CD4-positive, alpha-beta T cell treated with Interleukin-15 for 1 hour (primary cell): ENCODE measurements at regions not wholly inside any gene's neighbourhood (a gene's known extent, or its start where the extent isn't known, plus 50 kb on each side); places are given as distances from the start of the nearest gene placed in this dataset.

Source experiments
- DNase-seq: peaks from one replicate; pipeline ENCODE4 v3.0.0-alpha.2; 2020

DNA sequence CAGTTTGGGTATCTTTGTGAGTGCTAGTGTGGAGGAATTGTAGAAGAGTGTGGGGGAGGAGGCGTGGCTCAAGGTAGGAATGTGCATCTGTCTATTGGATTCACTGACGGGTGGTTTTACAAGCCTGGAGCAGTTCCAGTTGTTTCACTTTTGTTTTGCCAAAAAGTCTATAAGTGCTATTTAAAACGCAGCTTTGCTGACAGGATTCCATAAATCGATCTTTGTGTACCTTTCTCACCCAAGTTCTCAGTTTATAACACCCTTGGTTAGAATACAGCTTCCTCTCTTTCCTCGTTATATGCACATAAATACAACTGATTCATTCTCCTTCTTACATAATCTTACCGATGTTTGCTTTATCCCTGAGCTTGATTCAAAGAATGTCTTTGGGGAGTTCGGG is 123.2 kb upstream of the UBE2E2 start:
- DNase-seq = no peak

DNA sequence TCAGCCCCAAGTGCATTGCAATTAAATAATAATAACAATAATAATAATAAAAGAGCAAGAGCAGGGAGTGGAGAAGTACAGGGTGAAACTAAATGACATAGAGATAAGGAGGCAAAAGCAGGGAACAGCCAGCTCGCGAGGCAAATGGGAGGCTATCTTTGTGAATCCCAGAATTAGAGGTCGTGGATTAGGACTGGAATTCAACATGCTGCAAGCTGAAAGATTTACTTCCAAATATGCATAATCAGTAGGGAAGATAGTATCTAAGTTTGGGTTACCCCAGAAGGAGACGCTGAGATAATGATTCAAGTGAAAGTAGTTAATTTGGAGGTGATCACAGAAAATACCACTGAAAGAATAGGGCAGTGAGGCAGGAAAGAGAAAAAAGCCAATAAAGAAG is 119.4 kb upstream of the UBE2E2 start:
- no peak for DNase-seq

DNA sequence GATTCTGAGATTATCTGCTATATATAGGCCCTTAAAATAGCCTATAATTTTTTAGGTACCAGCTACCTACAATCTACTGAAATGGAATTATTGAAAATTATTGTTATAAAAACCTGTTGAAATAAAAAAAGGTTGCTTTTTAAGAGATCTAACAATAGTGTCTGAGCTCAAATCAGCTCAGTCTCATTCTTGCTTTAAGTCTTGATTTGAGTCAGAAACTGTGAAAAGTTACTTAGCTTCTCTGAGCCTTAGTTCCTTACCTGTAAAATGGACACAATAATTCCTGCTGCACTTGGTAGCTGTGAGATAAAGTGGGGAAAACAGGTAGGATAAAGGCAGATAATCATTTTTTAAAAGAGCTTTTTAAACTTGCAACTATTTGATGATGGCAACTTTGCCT is 118.8 kb upstream of the UBE2E2 start:
- DNase-seq = no peak

DNA sequence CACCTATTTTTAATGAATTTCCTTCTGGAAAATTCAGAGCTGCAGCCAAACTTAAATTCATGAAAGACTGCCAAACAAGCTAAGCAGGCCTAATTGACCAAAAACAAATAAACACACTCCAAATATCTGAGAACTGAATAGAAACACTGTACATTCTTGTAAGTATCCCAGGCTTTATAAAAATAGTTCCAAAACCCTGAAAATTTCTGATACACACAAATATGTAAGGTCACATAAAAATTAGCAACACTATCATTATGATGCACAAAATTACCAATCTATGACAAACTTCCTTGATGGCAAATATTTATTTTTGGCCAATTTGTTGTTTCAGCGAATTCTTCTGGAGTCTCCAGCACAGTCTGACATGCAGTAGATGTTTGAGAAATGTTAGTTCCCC is 117.9 kb upstream of the UBE2E2 start:
- DNase-seq = no peak

DNA sequence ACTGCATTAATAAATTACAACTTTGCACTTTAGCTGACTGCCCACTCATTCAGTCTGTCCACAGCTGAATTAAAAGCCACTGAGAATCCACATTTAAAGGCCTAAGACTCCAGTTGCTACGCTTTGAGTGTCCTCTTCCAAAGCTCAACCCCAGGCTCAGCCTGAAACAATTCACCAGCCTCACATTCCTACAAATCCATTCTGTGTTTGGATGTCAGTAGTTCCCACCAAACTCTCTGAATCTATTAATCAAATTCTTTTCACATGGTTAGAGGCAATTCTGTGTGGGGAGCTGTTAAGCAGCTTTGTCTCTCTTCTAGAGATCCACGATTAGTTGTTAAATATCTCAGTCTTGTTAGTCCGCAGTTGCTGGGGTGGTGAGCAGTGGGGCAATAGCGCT is 116.8 kb upstream of the UBE2E2 start:
- no peak for DNase-seq

DNA sequence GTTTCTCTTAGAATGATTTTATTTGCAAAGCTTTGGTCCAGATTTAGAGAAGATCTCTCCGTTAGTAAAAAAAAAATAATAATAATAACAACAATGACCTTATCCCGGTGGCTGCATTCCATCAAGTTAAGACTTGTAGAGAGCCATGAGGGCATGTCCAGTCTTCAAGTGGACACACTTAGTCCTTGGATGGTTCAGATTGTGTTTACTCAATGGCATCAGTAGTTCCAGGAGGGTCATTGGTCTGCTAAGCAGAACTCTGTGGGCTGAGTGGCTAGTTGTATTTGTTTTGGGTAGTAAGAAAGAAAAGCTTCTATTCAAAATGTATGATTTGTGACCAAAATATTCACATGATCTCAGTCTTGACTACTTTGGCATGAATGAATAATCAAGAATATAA is 116.3 kb upstream of the UBE2E2 start:
- DNase-seq = no peak

DNA sequence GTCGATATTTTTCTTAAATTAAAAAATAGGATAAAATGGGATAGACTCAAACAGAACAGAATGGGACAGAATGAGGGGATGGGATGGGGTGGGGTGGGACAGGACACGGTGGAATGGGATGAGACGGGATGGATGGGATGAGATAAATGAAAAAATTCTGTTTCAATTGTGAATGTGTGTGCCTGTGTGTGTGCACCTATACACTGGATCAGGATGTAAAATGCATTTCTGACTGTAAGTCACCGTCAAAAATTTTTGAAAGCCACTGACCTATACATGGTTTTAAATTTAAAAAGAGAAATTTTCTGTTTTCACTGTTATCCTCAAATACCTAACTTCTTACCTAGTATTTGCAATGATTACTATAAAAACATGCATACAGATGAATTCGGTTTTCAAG is 108.7 kb upstream of the UBE2E2 start:
- no peak for DNase-seq

DNA sequence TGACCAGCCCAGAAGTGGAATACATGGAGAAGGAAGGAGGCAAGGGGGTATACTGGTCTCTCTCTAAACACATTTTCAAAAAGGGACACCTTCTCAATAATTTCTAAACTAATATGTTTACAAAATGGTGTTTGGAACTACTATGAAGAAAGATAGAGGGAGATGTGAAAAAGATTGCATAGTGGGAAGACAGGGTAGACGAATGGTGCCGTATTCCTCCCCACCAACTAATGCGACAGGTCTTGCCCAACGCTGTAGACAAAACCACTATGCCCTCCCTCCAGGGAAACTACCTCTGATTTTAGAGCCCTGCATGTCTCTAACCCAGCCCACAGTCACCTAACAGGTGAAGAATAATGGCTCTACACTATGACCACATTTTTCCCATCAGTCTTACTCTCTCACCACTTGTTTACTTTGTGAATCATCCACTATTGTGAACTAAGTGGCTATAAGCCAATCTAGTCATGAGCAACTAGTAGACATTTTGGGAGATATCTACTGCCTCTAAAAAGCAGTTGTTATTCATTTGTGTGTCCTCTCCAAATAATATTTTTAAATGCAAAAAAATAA is 108.2 kb upstream of the UBE2E2 start:
- DNase-seq = no peak

DNA sequence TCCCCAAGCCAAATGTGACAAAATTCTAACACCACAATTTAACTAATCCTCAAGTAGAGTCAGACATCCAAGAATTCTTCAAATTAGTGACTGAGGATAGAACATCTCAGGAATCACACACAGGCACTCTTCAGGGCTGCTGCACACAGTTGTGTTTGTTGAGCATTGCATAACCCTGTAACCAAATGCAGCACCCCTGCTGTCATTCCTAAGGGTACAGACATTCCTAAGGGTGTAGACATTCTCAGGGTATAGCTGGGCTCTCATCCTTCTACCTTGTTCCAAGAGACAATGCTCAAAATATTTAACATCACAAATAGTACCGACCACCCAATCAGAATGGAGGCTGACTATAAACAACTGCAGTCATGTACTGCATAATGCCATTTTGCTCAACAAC is 107.1 kb upstream of the UBE2E2 start:
- no peak for DNase-seq

DNA sequence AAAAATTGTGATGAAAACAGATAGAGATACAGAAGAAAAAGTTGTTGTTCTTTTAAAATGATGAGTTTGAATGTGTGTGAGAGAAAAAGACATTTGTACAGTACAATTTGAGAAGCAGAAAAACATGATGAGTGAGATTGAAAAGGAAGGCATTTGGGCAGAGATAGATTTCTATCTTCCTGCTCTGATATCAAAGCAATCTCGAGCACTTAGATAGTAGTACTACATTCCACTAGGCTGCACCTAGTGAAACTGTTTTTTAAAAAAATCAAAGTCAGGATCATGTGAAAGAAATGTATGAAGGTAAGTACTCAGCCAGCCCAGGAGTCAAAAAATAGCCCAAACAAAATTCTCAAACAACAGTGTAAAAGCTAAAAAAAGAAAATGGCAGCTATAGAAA is 104.1 kb upstream of the UBE2E2 start:
- DNase-seq = no peak

DNA sequence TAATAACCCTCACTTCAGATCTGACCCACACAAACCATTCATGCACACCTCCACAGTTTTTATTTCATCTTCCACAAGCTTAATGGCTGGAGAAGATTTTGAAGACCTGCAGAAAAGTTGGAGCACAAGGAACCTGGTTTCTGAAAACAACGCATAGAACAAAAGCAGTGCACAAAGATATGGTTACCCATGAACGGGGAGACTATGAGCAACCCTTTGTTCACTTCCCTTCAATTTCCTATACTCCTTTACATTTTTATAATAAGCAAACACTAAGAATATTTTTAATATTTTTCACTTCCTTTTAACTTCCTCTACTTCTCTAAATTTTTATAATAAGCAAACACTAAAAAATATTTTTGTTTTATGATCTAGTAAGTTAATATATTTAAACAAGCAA is 103.5 kb upstream of the UBE2E2 start:
- DNase-seq = no peak

DNA sequence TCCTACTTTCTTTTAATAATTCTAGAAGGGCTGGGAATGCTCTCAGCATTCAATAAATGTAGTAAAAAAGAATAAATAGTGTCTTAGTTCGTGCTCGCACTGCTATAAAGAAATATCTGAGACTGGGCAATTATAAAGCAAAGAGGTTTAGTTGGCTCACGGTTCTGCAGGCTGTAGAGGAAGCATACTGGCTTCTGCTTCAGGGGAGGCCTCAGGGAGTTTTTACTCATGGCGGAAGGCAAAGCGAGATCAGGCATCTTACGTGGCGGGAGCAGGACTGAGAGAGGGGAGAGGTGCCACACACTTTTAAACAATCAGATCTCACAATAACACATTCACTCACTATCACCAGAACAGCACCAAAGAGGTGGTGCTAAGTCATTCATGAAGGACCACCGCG is 103.0 kb upstream of the UBE2E2 start:
- no peak for DNase-seq

DNA sequence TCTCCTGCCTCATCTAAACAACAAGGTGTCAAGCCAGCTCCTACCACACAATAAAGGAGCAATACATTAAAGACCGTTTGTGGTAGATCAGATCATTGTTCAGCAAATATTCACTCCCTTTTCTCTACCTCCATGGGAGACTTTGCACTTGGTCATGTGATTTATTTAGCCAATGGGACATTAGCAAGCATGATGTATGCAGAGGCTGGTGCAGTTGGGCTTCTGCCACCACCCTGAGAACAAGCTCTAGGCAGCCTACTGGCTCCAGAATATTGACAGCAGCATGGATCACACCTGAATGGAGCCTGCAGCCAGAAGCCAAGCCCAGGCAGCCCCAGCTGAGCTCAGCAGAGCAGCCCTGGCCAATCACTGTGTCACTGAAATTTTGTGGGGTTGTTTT is 99.4 kb upstream of the UBE2E2 start:
- DNase-seq = no peak

DNA sequence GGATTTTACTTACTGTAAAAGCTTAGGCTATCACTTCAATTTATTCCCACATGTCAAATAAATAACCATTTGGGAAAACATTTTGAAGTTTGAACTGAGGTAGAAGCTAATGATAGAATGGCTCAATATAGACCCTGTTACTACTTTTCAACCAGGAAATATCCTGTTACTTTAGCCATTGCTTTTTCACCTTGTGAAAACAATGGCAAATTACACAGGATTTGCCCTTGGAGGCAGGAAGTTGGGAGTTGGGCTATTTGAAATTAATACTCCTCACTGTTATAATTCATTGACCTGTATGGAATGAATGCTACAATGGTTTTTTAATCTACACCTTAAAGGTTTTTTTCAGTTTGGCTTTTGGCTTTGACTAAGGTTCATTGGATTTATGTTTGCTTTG is 98.1 kb upstream of the UBE2E2 start:
- no peak for DNase-seq

DNA sequence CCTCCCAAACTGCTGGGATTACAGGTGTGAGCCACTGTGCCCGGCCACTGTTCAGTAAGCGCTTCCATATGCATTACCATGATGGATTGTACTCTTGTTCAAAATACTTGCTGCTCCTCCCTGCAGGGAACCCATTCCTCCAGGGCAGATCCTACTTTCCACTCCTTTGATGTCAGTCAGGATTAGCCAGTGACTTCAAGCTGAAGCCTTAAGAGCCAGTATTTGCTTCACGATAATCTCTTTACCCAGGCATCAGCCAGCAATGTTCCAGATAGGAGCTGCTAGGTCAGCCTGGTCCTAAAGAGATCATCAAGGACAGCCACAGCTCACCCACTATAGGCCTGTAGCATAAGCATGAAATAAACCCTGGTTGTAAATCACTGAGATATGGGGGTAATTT is 96.5 kb upstream of the UBE2E2 start:
- DNase-seq = no peak

DNA sequence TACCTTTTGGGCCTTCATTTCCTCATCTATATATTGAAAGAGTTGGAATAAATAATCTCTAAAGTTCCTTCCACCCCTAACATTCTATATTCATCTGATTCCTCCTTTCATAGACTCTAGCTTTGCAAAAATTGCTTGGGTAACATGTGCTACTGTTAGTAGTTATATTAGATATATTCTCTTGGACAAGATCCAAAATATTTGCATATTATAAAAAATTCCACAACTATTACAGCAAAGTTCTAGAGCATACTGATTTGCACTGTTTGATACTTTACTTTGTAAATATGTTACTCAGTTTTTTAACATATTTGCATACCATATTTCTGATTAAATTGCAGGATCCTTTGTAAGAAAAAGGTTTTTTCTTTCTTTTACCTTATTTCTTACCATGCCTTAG is 95.9 kb upstream of the UBE2E2 start:
- no peak for DNase-seq

DNA sequence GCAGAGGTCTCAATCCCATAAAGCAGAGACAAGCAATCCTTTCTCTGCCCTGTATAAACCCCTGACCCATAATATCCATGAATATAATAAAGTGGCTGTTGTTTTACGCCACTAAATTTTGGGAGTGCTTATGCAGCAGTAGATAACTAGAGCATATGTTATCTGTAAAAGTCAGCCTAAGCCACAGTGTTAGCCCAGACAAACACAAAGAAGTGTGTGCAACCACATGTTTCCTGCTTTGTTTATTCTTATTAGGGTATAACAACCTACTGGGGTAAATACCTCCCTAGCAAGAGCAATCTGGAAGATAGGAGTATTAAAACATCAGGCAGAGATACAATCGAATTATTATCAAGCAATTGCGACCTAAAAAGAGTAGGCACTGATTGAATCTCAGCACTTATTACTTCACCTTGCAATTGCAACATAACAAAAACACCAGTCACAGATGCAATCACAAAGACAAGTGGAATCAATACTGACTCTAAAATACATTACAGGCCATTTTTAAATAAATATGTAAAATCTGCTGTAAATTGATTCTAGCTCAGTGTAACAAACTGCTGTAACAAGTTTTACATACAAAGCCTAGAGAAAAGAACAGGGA is 94.6 kb upstream of the UBE2E2 start:
- no peak for DNase-seq

DNA sequence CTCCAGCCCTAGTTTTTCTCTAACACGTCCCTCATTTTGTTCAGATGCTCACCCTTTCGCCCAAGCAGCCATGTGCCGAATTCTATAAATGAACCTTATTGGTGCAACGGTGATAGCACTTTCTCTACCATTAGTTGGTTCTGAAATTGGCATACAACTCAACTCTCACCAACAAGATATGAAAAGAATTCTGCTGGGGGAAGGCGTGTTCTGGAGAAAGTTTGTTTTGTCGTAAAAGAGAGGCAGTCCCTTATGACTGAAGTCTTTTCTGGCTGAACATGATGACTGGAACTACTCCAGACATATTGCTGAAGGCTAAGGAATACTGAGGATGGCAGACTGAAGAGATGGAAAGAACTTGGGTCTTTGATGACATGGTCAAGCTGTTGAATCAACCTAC is 91.8 kb upstream of the UBE2E2 start:
- DNase-seq = no peak

DNA sequence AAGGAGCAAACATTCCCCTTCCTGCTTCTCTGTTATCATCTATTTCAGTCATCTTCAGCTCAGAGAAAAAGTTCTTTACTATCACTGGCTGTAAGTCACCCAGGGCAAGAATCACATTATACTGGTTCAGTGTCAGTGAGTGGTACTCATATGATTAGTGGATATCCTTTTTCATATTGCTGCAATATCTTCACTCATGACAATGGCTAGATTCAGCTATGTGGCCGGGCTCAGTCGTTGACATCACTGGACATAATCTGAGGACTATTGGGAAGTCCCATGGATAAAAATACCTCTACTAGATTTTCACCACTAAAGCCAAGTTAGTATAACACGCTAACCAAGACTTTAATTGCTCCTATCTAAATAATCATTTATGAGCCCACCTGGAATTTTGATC is 91.3 kb upstream of the UBE2E2 start:
- DNase-seq = no peak

DNA sequence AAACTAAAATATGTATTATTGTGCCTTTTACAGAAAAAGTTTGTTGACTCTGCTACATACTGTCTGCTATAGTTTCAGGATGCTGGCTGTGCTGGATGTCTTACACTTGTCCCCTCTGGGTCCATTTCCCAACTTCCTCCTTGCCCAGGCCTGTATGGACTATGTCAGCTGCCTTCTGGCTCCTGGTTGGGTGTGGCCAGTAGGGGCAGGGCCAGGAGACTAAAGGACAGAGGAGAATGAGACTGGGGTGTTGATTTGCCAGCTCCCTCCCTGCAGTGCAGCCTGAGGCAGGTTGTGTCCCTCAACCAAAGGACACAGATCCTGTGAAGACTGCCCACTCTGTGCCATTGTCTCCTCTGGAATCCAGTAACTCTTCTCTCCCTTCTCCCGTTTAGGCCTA is 90.6 kb upstream of the UBE2E2 start:
- DNase-seq = peak; percentile 38

DNA sequence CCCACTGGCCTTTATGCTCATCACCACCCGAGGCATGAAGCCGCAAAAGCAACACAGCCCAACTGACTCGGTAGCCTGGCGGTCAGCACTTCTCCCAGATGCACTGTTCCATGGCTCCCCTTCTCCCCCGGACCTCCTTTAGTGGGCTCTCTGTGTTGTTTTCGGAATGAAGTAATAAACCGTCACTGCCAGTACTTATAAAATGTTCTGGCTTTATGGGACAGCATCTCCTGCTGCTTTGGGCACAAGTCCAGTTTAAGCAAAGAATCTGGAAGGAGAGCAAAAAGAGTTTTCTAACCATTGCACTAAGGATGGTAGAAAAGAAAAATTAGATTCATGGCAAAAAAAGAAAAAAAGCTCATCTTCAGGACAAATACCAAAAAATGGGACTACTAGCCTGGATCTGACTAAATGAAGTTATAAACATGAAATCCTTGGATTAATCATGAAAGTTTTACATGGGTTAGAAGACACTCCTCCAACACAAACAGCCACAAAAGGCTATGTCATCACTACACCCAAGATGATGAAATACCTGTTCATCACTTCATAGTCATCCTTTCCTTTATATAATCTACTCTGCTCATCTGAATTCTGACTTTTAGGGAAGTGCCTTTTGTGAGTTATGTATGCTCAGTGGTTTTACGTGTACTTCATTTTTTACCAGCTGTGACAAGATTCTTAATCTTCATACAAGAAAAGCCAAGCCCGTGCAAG is 89.5 kb upstream of the UBE2E2 start:
- DNase-seq = no peak

DNA sequence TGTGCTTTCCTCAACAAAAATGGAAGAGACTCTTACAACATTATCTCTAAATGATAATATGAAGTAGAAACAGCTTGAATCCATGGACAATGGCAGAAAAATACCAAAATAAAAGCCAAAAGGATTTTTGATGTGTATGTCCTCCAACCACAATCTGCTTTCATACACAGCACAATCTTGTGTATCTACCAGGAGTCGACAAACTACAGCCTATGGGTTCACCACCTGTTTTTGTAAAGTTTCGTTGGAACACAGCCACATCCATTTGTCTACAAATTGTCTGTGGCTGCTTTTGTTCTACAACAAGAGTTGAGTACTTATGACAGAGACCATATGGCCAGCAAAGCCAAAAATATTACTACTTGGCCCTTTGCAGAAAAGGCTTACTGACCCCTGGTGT is 88.7 kb upstream of the UBE2E2 start:
- no peak for DNase-seq

DNA sequence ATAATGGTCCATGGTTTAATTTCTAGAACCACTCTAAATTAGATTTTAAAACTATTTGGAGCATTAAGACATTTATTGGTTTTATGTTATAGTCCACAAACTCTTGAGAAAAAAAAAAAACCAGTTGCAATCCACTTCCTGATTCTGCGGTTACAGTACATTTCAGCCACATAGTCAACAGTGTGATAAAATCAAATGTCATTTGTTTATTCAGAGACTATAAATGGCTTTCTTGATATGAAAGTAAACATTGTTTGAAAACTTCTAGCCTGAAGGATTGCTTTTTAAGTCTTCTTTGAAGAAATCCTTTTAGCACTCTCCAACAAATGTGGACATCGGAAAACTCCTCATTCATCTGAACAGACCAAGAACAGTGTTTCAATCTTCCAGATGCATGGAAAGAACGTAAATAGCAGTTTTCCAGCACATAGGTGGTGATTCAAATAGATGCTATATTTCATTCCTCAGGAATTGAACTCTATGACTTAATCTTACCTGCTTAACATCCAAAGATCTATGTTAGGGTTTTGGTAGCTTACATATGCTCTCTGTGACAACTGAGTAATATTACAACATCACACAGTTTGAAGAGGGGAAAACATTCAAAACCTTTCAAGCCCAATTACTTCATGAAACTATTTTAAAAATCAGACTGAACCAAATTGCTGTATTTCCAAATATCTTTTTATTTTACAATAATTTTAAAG is 87.8 kb upstream of the UBE2E2 start:
- no peak for DNase-seq
